Uterus (tissue), 3 donors: ENCODE measurements at regions not wholly inside any gene's neighbourhood (a gene's known extent, or its start where the extent isn't known, plus 50 kb on each side); places are given as distances from the start of the nearest gene placed in this dataset.
"Not testable (repeated sequence)": the region's sequence is repeated elsewhere in the genome, so short reads cannot be mapped to it uniquely, and the experiment has no call there.

Experiments used
- DNase-seq, 2 donors: peaks; one replicate each; pipeline ENCODE4 v3.0.0-alpha.2; 2019 to 2020
- H3K27ac ChIP-seq, 2 donors: fragments of 200-600 bp; sonication (generic); 1 replicate in 1 of 2; 2 replicates in 1 of 2; pipeline ENCODE4 v1.5.1; 2016 to 2018
- H3K27me3 ChIP-seq, 2 donors: fragments of 200-600 bp; sonication (generic); one replicate each; pipeline ENCODE4 v1.5.1; 2018 to 2019; ENCODE audit warnings: control low read depth in 1 of 2
- H3K36me3 ChIP-seq, 2 donors: fragments of 200-600 bp; sonication (generic); one replicate each; pipeline ENCODE4 v1.5.1; 2019; ENCODE audit warnings: control low read depth in 1 of 2
- H3K4me1 ChIP-seq, 2 donors: fragments of 200-600 bp; sonication (generic); one replicate each; pipeline ENCODE4 v1.5.1; 2018 to 2019; ENCODE audit warnings: control low read depth in 1 of 2
- H3K4me3 ChIP-seq, 2 donors: fragments of 200-600 bp; sonication (generic); 1 replicate in 1 of 2; 2 replicates in 1 of 2; pipeline ENCODE4 v1.5.1; 2018 to 2019; ENCODE audit warnings: mild to moderate bottlenecking in 1 of 2
- H3K9me3 ChIP-seq, 2 donors: fragments of 200-600 bp; sonication (generic); one replicate each; pipeline ENCODE4 v1.5.1; 2019; ENCODE audit warnings: control low read depth in 1 of 2
- CTCF ChIP-seq, 4 experiments: fragments of 200-600 bp in 2 of 4; fragments of 450-650 bp in 2 of 4; sonication (generic) in 2 of 4; IDR thresholded peaks; one replicate each; pipeline ENCODE4 v1.5.1; 2016 to 2019; ENCODE audit warnings: antibody characterized with exemption in 4 of 4, mild to moderate bottlenecking in 2 of 4, moderate library complexity in 1 of 4
- POLR2A ChIP-seq, 2 donors: fragments of 450-650 bp; IDR thresholded peaks; one replicate each; pipeline ENCODE4 v1.6.1; 2016; ENCODE audit warnings: antibody characterized with exemption in 2 of 2, mild to moderate bottlenecking in 1 of 2, moderate library complexity in 1 of 2
- intact Hi-C: fragments of 100-400 bp; cut with DNase I; formaldehyde crosslinking; loops from one replicate; pipeline ENCODE4 v1.15.1; 2023; ENCODE audit warnings: low total_unique reads
- donor health status: DM: yes; HTN: yes; CAD: no.

DNA sequence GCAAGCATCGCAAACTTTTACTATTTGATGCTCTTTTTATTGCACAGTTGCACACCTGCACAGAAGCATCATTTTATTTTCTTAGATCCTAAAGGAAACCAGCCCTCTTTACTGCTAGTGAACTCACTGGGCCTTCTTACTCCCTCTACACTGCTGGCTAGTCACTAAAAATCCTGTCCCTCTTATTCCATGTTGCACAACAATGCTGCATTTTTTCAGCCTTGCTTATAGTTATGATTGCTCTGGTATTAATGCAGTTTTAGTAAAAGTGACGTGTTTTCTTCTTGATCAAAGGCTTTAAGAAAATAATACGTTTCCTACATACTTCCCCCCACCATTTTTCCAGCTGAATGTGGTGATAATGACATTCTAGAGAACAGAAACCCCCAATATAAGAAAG lies 132.9 kb upstream of the FAM3C start:
- TF ChIP-seq CTCF (IDR thresholded peaks at IDR 0.05) = no peak
- no peak for TF ChIP-seq POLR2A (IDR thresholded peaks at IDR 0.05)
- no peak overlapping the region for H3K27ac ChIP-seq
- H3K27me3 ChIP-seq = no peaks in the 10 kb centered on the region
- H3K4me1 ChIP-seq = no peaks in the 10 kb centered on the region
- no peaks in the 10 kb centered on the region for H3K36me3 ChIP-seq
- no peaks in the 10 kb centered on the region for H3K9me3 ChIP-seq
- DNase-seq = no peak
- no peak overlapping the region for H3K4me3 ChIP-seq
- intact Hi-C loops = no loop called here

GRCh38 chr7:121526210-121526609 lies 130.1 kb upstream of the FAM3C start:
- DNase-seq, H3K36me3 ChIP-seq, intact Hi-C loops, H3K27ac ChIP-seq, H3K4me1 ChIP-seq, H3K4me3 ChIP-seq, H3K9me3 ChIP-seq, H3K27me3 ChIP-seq: not testable (repeated sequence)

- H3K4me3 ChIP-seq = no peak overlapping the region
- no peaks in the 10 kb centered on the region for H3K27me3 ChIP-seq
- intact Hi-C loops = no loop called here
- H3K9me3 ChIP-seq = no peaks in the 10 kb centered on the region
- H3K27ac ChIP-seq = peak overlapping the region; percentile 63 to 65
- no peaks in the 10 kb centered on the region for H3K36me3 ChIP-seq
- TF ChIP-seq POLR2A (IDR thresholded peaks at IDR 0.05) = no peak
- no peak for TF ChIP-seq CTCF (IDR thresholded peaks at IDR 0.05)
- no peak for DNase-seq
- H3K4me1 ChIP-seq = peaks cover 0 to 6% of the 10 kb centered on the region in 2 donors
These were observed 129.2 kb upstream of the FAM3C start for GRCh38 chr7:121525155-121525819.

- TF ChIP-seq CTCF (IDR thresholded peaks at IDR 0.05) (no peak), POLR2A (IDR thresholded peaks at IDR 0.05) (no peak)
- DNase-seq = no peak
- Histone ChIP-seq H3K4me3 (no peak overlapping the region), H3K9me3 (no peaks in the 10 kb centered on the region), H3K4me1 (peaks cover 3 to 6% of the 10 kb centered on the region in 2 donors), H3K27me3 (no peaks in the 10 kb centered on the region), H3K27ac (peak overlapping the region; percentile 51 to 55), H3K36me3 (no peaks in the 10 kb centered on the region)
- intact Hi-C loops = no loop called here
These were observed 125.7 kb upstream of the FAM3C start for GRCh38 chr7:121521711-121522400.

- Histone ChIP-seq H3K27ac (peak overlapping the region; percentile 51 to 55), H3K4me3 (no peak overlapping the region), H3K36me3 (no peaks in the 10 kb centered on the region), H3K9me3 (no peaks in the 10 kb centered on the region), H3K4me1 (peaks cover 3 to 6% of the 10 kb centered on the region in 2 donors), H3K27me3 (no peaks in the 10 kb centered on the region)
- intact Hi-C loops = no loop called here
- TF ChIP-seq CTCF (IDR thresholded peaks at IDR 0.05) (no peak), POLR2A (IDR thresholded peaks at IDR 0.05) (no peak)
- DNase-seq = no peak
These were observed 124.8 kb upstream of the FAM3C start for GRCh38 chr7:121520911-121521310.
